OCI-LY7 (cell line): ENCODE measurements at regions not wholly inside any gene's neighbourhood (a gene's known extent, or its start where the extent isn't known, plus 50 kb on each side); places are given as distances from the start of the nearest gene placed in this dataset.

Experiments
- BruUV-seq: library from RNA; stranded (reverse); fragments of 400-500 nt; replicated peaks from 2 replicates; lab custom pipeline; 2021; lab: Mats Ljungman, UMichigan
- CTCF ChIA-PET: fragments of 300-600 bp; sonication (Branson Sonifier 250); formaldehyde crosslinking; loops from one replicate; lab custom pipeline; 2022; ENCODE audit warnings: antibody characterized with exemption; ENCODE audit not compliant: unreplicated experiment; lab: Charles Lee
- POLR2A ChIA-PET: fragments of 300-600 bp; sonication (Branson Sonifier 250); formaldehyde crosslinking; loops from one replicate; lab custom pipeline; 2022; ENCODE audit warnings: antibody characterized with exemption; lab: Charles Lee
- DNase-seq: peaks from one replicate; pipeline ENCODE4 v3.0.0-alpha.2; 2015; ENCODE audit warnings: low spot score
- H2AFZ ChIP-seq: fragments of 200-600 bp; sonication (generic), shearing (Covaris generic); 2 replicates; pipeline ENCODE4 v1.6.1; 2014; ENCODE audit warnings: mild to moderate bottlenecking, antibody characterized with exemption, low read length, moderate library complexity
- H3K27ac ChIP-seq: fragments of 200-600 bp; sonication (generic); 2 replicates; pipeline ENCODE4 v1.5.1; 2014; ENCODE audit warnings: mixed run types, low read depth, mild to moderate bottlenecking, moderate library complexity, low read length, inconsistent platforms; ENCODE audit not compliant: poor library complexity, severe bottlenecking
- H3K36me3 ChIP-seq: fragments of 200-600 bp; sonication (generic); 2 replicates; pipeline ENCODE4 v1.6.1; 2014; ENCODE audit warnings: mild to moderate bottlenecking, antibody characterized with exemption, low read length, moderate library complexity, mixed read lengths; ENCODE audit not compliant: insufficient read depth
- H3K4me1 ChIP-seq: fragments of 200-600 bp; sonication (generic); 2 replicates; pipeline ENCODE4 v1.5.1; 2014; ENCODE audit warnings: mild to moderate bottlenecking, low read length; ENCODE audit not compliant: insufficient read depth, poor library complexity, severe bottlenecking
- H3K4me2 ChIP-seq: fragments of 200-600 bp; sonication (generic); 2 replicates; pipeline ENCODE4 v1.6.1; 2014; ENCODE audit warnings: mild to moderate bottlenecking, low read length
- H3K4me3 ChIP-seq: fragments of 200-600 bp; sonication (generic); 2 replicates; pipeline ENCODE4 v1.5.1; 2014; ENCODE audit warnings: mild to moderate bottlenecking, low read depth, low read length; ENCODE audit not compliant: poor library complexity, severe bottlenecking
- H3K79me2 ChIP-seq: fragments of 200-600 bp; sonication (generic); 2 replicates; pipeline ENCODE4 v1.6.1; 2016; ENCODE audit warnings: low read depth, mild to moderate bottlenecking, low read length, moderate library complexity, mixed read lengths; ENCODE audit not compliant: insufficient read depth
- H3K9me2 ChIP-seq: fragments of 200-600 bp; sonication (generic); 2 replicates; pipeline ENCODE4 v1.6.1; 2016; ENCODE audit warnings: mild to moderate bottlenecking, low read length, mixed read lengths; ENCODE audit not compliant: insufficient read depth
- H3K9me3 ChIP-seq: fragments of 200-600 bp; sonication (generic); 2 replicates; pipeline ENCODE4 v1.6.1; 2014; ENCODE audit warnings: mild to moderate bottlenecking, mixed run types, low read length, mixed read lengths
- H4K20me1 ChIP-seq: fragments of 200-600 bp; sonication (generic); 2 replicates; pipeline ENCODE4 v1.6.1; 2014; ENCODE audit warnings: mild to moderate bottlenecking, antibody characterized with exemption, low read length, moderate library complexity, mixed read lengths; ENCODE audit not compliant: insufficient read depth
- EZH2phosphoT487 ChIP-seq: fragments of 200-600 bp; sonication (generic); IDR thresholded peaks from 2 replicates; pipeline ENCODE4 v1.6.1; 2018; ENCODE audit warnings: low read depth, borderline replicate concordance, mild to moderate bottlenecking, mixed run types, antibody characterized with exemption, low read length, moderate library complexity, mixed read lengths
- intact Hi-C: fragments of 100-400 bp; cut with micrococcal nuclease; formaldehyde crosslinking; loops from one replicate; pipeline ENCODE4 v1.10.0; 2022; ENCODE audit not compliant: unreplicated experiment
- TF ChIP-seq, protein P1 (sequence below): fragments of 200-600 bp; sonication (generic); conservative IDR thresholded peaks from 2 replicates; pipeline ENCODE4 v1.5.1; 2014; ENCODE audit warnings: mild to moderate bottlenecking, antibody characterized with exemption, low read length, moderate library complexity, mixed read lengths

DNA sequence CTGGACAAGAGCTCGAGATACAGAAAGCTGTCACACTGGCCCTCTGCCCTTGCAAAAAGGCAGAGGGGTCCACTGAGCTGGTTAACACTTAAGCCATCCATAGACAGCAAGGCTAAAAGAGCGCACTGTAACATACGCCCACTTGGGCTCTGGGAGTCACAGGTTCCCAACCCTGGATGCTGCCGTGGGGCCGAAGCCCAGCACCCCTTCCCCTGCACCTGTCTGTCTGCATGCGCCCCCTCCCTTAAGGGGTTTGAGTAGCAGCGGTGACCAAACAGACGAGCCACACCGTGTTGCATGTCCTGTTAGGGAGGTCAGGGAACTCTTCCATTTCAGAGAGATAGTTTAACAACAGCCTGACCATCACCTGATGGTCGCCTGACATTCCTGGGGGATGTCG is 138.4 kb upstream of the GALNTL6 start:
- intact Hi-C loops, result no loop called here
- TF ChIP-seq EZH2phosphoT487, result no peak
- TF ChIP-seq, protein P1, sequence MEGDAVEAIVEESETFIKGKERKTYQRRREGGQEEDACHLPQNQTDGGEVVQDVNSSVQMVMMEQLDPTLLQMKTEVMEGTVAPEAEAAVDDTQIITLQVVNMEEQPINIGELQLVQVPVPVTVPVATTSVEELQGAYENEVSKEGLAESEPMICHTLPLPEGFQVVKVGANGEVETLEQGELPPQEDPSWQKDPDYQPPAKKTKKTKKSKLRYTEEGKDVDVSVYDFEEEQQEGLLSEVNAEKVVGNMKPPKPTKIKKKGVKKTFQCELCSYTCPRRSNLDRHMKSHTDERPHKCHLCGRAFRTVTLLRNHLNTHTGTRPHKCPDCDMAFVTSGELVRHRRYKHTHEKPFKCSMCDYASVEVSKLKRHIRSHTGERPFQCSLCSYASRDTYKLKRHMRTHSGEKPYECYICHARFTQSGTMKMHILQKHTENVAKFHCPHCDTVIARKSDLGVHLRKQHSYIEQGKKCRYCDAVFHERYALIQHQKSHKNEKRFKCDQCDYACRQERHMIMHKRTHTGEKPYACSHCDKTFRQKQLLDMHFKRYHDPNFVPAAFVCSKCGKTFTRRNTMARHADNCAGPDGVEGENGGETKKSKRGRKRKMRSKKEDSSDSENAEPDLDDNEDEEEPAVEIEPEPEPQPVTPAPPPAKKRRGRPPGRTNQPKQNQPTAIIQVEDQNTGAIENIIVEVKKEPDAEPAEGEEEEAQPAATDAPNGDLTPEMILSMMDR, result no peak
- Histone ChIP-seq H3K9me2 (no peaks in the 10 kb centered on the region; the same call in 1 of the 2 replicates), H3K4me2 (no peak overlapping the region), H3K4me1 (peaks cover 37% of the 10 kb centered on the region), H3K79me2 (no peaks in the 10 kb centered on the region), H3K27ac (no peak overlapping the region), H3K36me3 (peaks cover 3% of the 10 kb centered on the region; the same call in 1 of the 2 replicates), H4K20me1 (no peaks in the 10 kb centered on the region), H2AFZ (no peak overlapping the region), H3K9me3 (no peaks in the 10 kb centered on the region), H3K4me3 (no peak overlapping the region)
- DNase-seq, result no peak
- BruUV-seq, result no TSS peak
- ChIA-PET CTCF (no interaction called here), POLR2A (no interaction called here)

DNA sequence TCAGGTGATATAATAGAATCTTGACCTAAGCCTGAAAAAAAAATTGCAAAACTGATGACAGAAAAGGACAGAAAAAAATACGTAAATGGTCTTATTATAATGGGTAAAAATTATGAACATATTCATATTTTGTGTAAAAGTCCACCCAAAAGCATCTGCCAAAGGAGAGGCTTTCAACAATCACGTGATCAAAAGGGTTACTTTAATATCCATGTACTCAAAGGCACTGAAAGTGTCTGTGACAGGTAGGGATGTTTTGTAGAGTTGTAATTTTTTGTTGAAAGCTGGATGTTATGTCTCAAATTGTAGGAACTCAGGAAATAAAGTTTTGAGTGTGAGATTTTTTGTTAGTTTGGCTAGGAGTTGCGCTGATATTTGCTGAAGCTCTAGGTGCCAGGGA is 144.8 kb upstream of the GALNTL6 start:
- CTCF ChIA-PET, result no interaction called here
- no peak overlapping the region for H3K4me3 ChIP-seq

GRCh38 chr4:171667906-171668305 is 145.3 kb upstream of the GALNTL6 start:
- Histone ChIP-seq H3K4me2 (no peak overlapping the region), H3K4me1 (no peaks in the 10 kb centered on the region), H3K4me3 (no peak overlapping the region), H3K27ac (no peak overlapping the region), H3K36me3 (no peaks in the 10 kb centered on the region), H4K20me1 (no peaks in the 10 kb centered on the region), H3K9me2 (no peaks in the 10 kb centered on the region), H3K9me3 (no peaks in the 10 kb centered on the region), H3K79me2 (no peaks in the 10 kb centered on the region), H2AFZ (no peak overlapping the region)
- POLR2A ChIA-PET, result no interaction called here
- no peak for DNase-seq
- no TSS peak for BruUV-seq
- intact Hi-C loops, result no loop called here
- TF ChIP-seq EZH2phosphoT487, result no peak
- TF ChIP-seq, protein P1, result no peak
- CTCF ChIA-PET, result no interaction called here

More for the DNA sequence above, 144.8 kb upstream of the GALNTL6 start:
- H4K20me1 ChIP-seq, result no peaks in the 10 kb centered on the region
- H3K9me3 ChIP-seq, result no peaks in the 10 kb centered on the region
- no peak overlapping the region for H3K27ac ChIP-seq
- intact Hi-C loops, result no loop called here
- no peak overlapping the region for H3K4me2 ChIP-seq
- no peak for DNase-seq
- H3K4me1 ChIP-seq, result no peaks in the 10 kb centered on the region
- no TSS peak for BruUV-seq
- no peaks in the 10 kb centered on the region for H3K36me3 ChIP-seq
- H2AFZ ChIP-seq, result no peak overlapping the region
- H3K9me2 ChIP-seq, result no peaks in the 10 kb centered on the region
- TF ChIP-seq EZH2phosphoT487, result no peak
- TF ChIP-seq, protein P1, result no peak
- no peaks in the 10 kb centered on the region for H3K79me2 ChIP-seq
- POLR2A ChIA-PET, result no interaction called here
